ENCODE measurements at regions not wholly inside any gene's neighbourhood (a gene's known extent, or its start where the extent isn't known, plus 50 kb on each side); places are given as distances from the start of the nearest gene placed in this dataset.

GRCh38 chr13:47632311-47632710 is 368.8 kb downstream of the SUCLA2 start:
- no peak for DNase-seq (ENCODE audit: low read depth in 3 of 3, low spot score in 2 of 3)

DNA sequence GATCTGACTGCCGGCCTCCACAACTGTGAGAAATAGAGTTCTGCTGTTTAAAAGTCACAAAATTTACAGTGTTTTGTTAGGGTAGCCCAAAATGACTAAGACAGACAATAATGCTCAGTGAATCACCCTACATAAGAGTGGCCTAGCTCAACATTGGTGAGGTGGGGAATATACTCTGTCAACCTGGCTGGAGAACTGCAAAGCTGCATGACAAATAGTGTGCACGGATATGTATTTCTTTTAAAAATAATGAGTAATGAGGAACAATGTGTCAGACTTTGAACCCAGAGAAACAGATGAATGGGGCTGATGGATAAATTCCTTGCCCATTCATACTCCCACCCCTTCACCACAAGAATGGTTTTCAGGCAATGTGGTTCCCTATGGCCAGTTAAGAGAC is 372.4 kb downstream of the SUCLA2 start:
- no peak for DNase-seq (ENCODE audit: low read depth in 3 of 3, low spot score in 2 of 3)

- no peak for DNase-seq (ENCODE audit: low read depth in 3 of 3, low spot score in 2 of 3)
These were observed 377.2 kb downstream of the SUCLA2 start for GRCh38 chr13:47623862-47624261.

- no peak for DNase-seq (ENCODE audit: low read depth in 3 of 3, low spot score in 2 of 3)
These were observed 379.1 kb downstream of the SUCLA2 start for GRCh38 chr13:47621931-47622330.

- no peak for DNase-seq (ENCODE audit: low read depth in 3 of 3, low spot score in 2 of 3)
These were observed 389.3 kb downstream of the SUCLA2 start for GRCh38 chr13:47611664-47612288.

- DNase-seq (ENCODE audit: low read depth in 3 of 3, low spot score in 2 of 3), result no peak
These were observed 390.4 kb downstream of the SUCLA2 start for GRCh38 chr13:47610687-47611086.

DNA sequence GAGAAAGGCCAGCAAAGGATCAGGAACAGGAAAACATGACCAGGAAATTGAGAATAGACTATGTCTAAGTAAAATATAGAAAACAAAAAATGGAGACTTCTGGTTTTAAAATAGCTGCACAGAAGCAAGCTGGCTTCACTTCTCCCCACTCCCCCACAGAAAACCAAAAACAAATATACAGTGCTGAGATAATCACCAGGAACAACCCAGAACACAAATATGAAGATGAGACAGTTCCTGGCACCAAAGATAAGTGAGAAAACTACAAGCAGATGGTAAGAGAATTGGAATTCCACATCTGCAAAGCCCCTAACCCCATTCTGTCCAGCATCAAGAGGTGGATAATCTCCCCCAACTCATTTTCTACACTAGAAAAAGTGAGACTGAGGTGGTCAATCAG is 397.7 kb downstream of the SUCLA2 start:
- no peak for DNase-seq (ENCODE audit: low read depth in 3 of 3, low spot score in 2 of 3)

GRCh38 chr13:47598340-47598911 is 402.6 kb downstream of the SUCLA2 start:
- DNase-seq (ENCODE audit: low read depth in 3 of 3, low spot score in 2 of 3), result no peak

DNA sequence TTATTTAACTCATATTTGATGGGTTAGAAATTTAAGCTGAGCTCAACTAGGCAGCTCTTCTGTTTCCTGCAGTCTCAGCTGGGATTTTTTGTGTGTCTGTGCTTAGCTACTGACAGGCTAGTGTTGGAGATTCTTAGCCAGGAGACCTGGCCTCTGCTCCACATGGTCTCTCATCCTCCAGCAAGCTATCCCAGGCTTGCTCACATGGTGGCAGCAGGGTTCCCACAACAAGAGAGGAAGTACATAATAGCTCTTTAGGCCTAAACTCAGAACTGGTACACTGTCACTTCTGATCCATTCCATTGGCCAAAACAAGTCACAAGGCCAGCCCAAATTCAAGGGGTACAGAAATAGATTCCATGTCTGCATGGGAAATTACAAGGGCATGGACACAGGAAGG is 406.2 kb downstream of the SUCLA2 start:
- no peak for DNase-seq (ENCODE audit: low read depth in 3 of 3, low spot score in 2 of 3)

- no peak for DNase-seq (ENCODE audit: low read depth in 3 of 3, low spot score in 2 of 3)
These were observed 408.8 kb downstream of the SUCLA2 start for GRCh38 chr13:47592256-47592655.

DNA sequence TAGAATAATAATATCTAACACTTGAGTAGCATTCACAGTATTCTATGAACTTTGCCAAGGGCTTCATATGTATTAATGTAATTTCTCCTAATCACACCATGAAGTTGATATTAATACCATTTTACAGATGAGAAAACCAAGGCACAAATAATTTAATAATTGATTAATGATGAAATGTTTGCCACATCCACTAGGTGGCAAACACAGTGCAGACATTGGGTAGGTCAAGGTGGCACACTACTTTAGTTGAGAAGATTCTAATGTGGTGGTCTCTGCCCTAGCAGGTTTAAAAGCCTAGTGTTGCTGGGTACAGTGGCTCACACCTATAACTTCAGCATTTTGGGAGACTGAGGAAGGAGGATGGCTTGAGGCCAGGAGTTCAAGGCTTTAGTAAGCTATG is 412.4 kb downstream of the SUCLA2 start:
- no peak for DNase-seq (ENCODE audit: low read depth in 3 of 3, low spot score in 2 of 3)

DNA sequence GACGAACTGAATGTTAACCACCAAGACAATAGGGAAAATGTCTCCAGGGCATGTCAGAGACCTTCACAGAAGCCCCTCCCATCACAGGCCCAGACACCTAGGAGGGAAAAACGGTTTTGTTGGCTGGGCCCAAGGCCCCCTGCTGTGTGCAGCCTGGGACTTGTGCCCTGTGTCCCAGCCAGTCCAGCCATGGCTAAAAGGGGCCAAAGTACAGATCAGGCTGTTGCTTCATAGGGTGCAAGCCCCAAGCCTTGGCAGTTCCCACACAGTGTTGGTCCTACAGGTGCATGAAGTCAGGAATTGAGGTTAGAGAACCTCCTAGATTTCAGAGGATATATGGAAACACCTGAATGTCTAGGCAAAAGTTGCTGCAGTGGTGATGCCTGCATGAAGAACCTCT is 428.7 kb downstream of the SUCLA2 start:
- no peak for DNase-seq (ENCODE audit: low read depth in 3 of 3, low spot score in 2 of 3)

- DNase-seq (ENCODE audit: low read depth in 3 of 3, low spot score in 2 of 3), result no peak
These were observed 437.0 kb downstream of the SUCLA2 start for GRCh38 chr13:47564041-47564440.

DNA sequence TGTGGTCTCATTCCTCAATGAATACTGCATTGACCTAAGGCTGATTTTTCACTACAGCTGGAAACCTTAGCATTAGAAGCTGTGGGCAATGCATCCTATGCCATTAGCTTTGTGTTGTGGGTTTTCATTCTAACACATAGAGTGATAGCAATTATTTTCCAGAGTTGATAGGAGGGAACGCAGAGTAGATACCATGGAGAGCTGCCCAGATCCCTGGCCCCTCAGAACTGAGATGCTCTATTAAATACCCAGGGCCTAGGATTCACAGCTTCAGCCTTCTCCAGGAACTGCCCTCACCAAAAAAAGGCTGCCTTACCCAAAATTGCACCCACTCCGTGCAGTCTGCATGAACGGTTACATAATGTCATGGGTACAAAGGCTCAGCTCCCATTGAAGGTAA is 444.4 kb downstream of the SUCLA2 start:
- no peak for DNase-seq (ENCODE audit: low read depth in 3 of 3, low spot score in 2 of 3)

GRCh38 chr13:47555235-47555634 is 445.8 kb downstream of the SUCLA2 start:
- DNase-seq (ENCODE audit: low read depth in 3 of 3, low spot score in 2 of 3), result no peak

- DNase-seq (ENCODE audit: low read depth in 3 of 3, low spot score in 2 of 3), result no peak
These were observed 447.6 kb downstream of the SUCLA2 start for GRCh38 chr13:47553329-47553977.

GRCh38 chr13:47549219-47549752 is 451.8 kb downstream of the SUCLA2 start:
- no peak for DNase-seq (ENCODE audit: low read depth in 3 of 3, low spot score in 2 of 3)

DNA sequence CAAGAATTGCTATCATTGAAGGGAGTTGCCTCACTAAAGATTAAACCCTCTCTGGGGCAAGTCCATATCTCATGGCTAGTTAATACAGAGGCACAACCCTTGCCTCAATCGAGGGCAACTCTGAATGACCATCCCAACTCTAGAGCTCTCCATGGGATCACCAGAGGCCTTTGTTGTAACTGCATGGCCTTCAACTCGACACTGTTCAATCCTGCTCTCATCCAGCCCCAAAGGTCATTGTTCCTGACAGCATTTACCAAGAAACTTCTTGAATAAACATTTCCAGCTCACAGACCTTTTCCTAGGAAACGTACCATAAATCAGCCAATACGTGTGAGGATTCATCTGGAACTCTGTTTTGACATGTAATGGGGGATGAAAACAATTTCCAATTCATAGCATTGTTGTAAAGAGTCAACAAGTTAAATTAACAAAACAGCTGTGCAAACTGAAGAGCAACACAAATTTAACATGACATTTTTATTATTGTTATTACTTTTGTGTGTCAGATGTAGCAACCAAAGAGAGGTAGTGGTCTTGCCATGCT is 452.7 kb downstream of the SUCLA2 start:
- DNase-seq (ENCODE audit: low read depth in 3 of 3, low spot score in 2 of 3), result peak; percentile 29 to 44 (median 43)

DNA sequence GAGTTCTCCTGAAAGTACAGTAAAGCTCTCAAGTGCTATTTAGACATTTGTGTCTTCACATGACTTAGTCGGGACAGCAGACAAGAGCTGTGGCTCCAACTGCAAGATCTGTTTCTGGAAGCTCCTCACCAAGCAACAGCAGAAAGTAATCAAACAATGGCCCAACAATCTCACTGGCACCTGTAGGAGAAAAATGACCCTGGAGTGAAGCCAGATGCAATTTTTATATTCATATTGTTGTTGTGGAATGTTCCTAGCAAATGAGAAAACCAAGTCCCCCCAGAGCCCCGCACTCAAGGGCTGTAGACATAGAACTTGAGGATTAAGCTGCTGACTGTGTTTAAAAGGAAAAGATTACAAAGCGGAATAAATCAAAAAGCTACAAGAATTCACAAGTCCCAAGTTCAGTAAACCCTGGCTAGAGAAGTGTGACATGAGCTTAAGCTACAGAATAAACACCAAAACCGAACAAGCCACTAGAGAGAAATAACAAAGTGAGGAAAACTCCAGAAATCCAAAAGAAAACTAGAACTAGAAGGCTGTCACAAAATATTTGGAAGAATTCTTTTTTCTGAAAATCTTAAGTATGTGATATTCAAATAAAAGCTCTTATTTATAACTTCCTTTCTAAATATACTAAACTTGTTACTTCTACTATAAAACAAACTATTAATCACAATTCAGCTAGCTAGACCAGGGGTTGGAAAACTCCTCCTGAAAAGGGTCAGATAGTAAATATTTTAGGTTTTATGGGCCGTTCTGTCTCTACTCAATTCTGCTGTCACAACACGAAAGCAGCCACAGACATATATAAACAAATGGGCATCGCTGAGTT is 454.5 kb downstream of the SUCLA2 start:
- peak; percentile 39 to 41 (median 40) for DNase-seq (ENCODE audit: low read depth in 3 of 3, low spot score in 2 of 3)

DNA sequence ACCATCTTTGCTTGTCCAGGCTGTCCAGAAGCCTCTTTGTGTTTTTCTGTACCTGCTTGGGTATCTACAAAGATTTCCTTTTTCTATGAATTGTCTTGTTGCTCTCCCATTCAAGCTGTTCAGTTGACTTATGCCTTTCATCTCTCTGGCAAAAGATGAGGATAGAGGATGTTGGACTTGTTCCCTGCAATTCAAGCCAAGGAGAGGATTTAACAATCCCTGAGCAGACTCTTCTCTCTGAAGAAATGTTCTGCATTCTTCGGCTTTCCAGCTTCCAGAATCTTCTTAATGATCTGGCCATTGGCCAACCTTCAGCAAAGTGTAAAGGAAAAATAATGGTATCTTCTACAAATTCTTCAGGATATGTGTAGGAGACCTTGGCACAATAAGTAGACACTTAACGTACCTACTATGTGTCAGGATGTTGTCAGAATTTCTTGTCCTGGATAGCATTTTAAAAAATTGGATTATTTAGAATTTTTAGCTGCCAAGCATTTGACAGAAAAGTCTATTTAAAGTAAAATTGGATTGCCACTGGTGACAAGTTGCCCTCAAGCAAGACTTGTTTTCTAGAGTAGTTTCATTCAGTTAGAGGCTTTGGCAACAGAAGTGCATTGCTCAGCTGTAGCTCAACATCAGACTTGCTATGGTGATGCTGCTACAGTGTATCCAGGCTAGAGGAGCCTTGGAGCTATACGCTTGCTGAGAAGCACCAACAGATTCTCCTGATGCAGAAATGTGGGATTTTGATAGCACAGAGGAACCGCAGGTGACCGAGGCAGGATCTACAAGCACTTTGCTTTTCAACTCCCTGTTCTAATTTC is 455.7 kb downstream of the SUCLA2 start:
- no peak for DNase-seq (ENCODE audit: low read depth in 3 of 3, low spot score in 2 of 3)
